ENCODE measurements at regions not wholly inside any gene's neighbourhood (a gene's known extent, or its start where the extent isn't known, plus 50 kb on each side); places are given as distances from the start of the nearest gene placed in this dataset.
"Not testable (repeated sequence)": the region's sequence is repeated elsewhere in the genome, so short reads cannot be mapped to it uniquely, and the experiment has no call there.

DNA sequence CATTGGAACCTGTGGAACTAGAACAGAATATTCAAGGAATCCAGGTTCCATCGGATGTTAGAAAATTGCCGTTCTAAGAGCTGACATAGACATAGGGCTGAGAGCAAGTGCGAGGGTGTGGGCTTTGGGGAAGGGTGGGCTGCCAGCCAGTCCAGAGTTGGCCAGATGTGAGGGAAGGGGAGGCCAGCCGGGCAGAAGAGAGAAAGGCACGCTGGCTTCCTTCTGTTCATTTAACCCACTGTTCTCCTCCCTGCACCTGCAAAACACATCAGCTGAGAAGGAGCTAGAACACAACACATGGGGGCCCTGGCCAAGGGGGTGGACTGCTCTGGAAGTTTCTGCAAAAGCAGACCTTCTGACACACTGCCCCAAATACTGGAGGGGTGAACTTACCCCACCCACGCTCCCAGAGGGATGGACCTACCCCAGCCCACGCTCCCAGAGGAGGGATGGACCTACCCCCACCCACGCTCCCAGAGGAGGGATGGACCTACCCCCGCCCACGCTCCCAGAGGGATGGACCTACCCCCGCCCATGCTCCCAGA is 98.0 kb downstream of the SHANK2 start:
- no peak overlapping the region for H2BK12ac ChIP-seq (ENCODE audit: low read length in 2 of 2)
- peaks cover 0 to 3% of the 10 kb centered on the region in 2 experiments for H3K27me3 ChIP-seq (ENCODE audit: control insufficient read depth in 1 of 2, insufficient read depth in 1 of 2, low read length in 2 of 2)

DNA sequence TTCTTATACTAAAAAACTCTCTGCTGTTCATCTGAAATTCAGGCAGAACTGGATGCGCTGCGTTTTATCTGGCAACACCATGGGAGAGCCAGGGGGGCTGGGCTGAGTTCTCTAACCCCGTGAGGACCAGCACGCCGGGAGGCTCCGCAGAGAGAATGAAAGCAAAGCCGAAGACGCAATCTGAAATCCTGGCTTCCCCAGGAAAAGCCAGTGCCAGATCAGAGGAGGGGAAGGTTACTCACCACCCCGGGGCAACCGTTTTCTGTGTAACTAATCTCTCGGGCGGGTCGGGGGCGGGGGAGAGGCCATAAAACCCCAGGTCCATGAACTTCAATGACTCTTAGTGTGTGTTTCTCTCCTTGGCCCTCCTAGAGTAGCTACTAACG is 99.4 kb downstream of the SHANK2 start:
- H2AFZ ChIP-seq (ENCODE audit: low read depth, low read length): no peak overlapping the region
- DNase-seq: peak; percentile 71
- no peak overlapping the region for H2AK5ac ChIP-seq (ENCODE audit: low read length, severe bottlenecking)
- H3K9me3 ChIP-seq (ENCODE audit: control insufficient read depth, low read length): peaks cover 4% of the 10 kb centered on the region
- H3K27me3 ChIP-seq (ENCODE audit: control insufficient read depth in 1 of 2, insufficient read depth in 1 of 2, low read length in 2 of 2): peaks cover 0 to 6% of the 10 kb centered on the region in 2 experiments
- H2BK5ac ChIP-seq (ENCODE audit: low read depth, low read length, poor library complexity, severe bottlenecking): no peak overlapping the region
- H3K18ac ChIP-seq (ENCODE audit: low read depth in 1 of 2, low read length in 2 of 2): no peak overlapping the region
- H3K4ac ChIP-seq (ENCODE audit: low read depth in 1 of 2, low read length in 2 of 2): no peak overlapping the region
- H2BK120ac ChIP-seq (ENCODE audit: low read depth, low read length): no peak overlapping the region
- no peak overlapping the region for H2BK12ac ChIP-seq (ENCODE audit: low read length in 2 of 2)
- 2% methylated on average over 15 of the region's 15 CpGs for WGBS
- no peak overlapping the region for H4K91ac ChIP-seq (ENCODE audit: low read length)
- peaks cover 0 to 5% of the 10 kb centered on the region in 2 experiments for H3K36me3 ChIP-seq (ENCODE audit: control insufficient read depth in 1 of 2, insufficient read depth in 2 of 2, low read depth in 1 of 2, low read length in 2 of 2)
- peak overlapping the region; percentile 80 for H3K9ac ChIP-seq (ENCODE audit: low read length)
- H3K4me1 ChIP-seq (ENCODE audit: control insufficient read depth, insufficient read depth, low read depth, low read length): peaks cover 12% of the 10 kb centered on the region
- no peak overlapping the region for H3K14ac ChIP-seq (ENCODE audit: low read length in 2 of 2)
- peaks cover 7% of the 10 kb centered on the region for H3K79me1 ChIP-seq (replicated peaks; ENCODE audit: low read length, poor library complexity, severe bottlenecking)
- no peak overlapping the region for H2BK15ac ChIP-seq (ENCODE audit: low read depth, poor library complexity, severe bottlenecking)
- no peak overlapping the region for H3K23ac ChIP-seq (ENCODE audit: low read length in 2 of 2)
- no peak overlapping the region for H3K27ac ChIP-seq (ENCODE audit: low read length, poor library complexity, severe bottlenecking)
- peak overlapping the region in 1 of 2 experiments; percentile 77 for H3K4me3 ChIP-seq (ENCODE audit: insufficient read depth in 1 of 2, low read depth in 1 of 2, low read length in 2 of 2)
- H3K4me2 ChIP-seq (ENCODE audit: low read length, poor library complexity, severe bottlenecking): peak overlapping the region; percentile 47
- no peak overlapping the region for H4K8ac ChIP-seq (ENCODE audit: low read length)

More for the DNA sequence above, 98.0 kb downstream of the SHANK2 start:
- Histone ChIP-seq H3K4me1 (ENCODE audit: control insufficient read depth, insufficient read depth, low read depth, low read length) (peaks cover 12% of the 10 kb centered on the region), H3K18ac (ENCODE audit: low read depth in 1 of 2, low read length in 2 of 2) (no peak overlapping the region), H2AFZ (ENCODE audit: low read depth, low read length) (no peak overlapping the region), H3K9me3 (ENCODE audit: control insufficient read depth, low read length) (peaks cover 4% of the 10 kb centered on the region), H3K4me2 (ENCODE audit: low read length, poor library complexity, severe bottlenecking) (no peak overlapping the region), H3K4me3 (ENCODE audit: insufficient read depth in 1 of 2, low read depth in 1 of 2, low read length in 2 of 2) (no peak overlapping the region), H4K91ac (ENCODE audit: low read length) (no peak overlapping the region), H2AK5ac (ENCODE audit: low read length, severe bottlenecking) (no peak overlapping the region), H2BK120ac (ENCODE audit: low read depth, low read length) (no peak overlapping the region), H4K8ac (ENCODE audit: low read length) (no peak overlapping the region), H3K23ac (ENCODE audit: low read length in 2 of 2) (no peak overlapping the region), H3K27ac (ENCODE audit: low read length, poor library complexity, severe bottlenecking) (no peak overlapping the region), H2BK5ac (ENCODE audit: low read depth, low read length, poor library complexity, severe bottlenecking) (no peak overlapping the region), H3K79me1 (replicated peaks; ENCODE audit: low read length, poor library complexity, severe bottlenecking) (peaks cover 7% of the 10 kb centered on the region), H3K9ac (ENCODE audit: low read length) (no peak overlapping the region), H2BK15ac (ENCODE audit: low read depth, poor library complexity, severe bottlenecking) (no peak overlapping the region), H3K14ac (ENCODE audit: low read length in 2 of 2) (no peak overlapping the region), H3K36me3 (ENCODE audit: control insufficient read depth in 1 of 2, insufficient read depth in 2 of 2, low read depth in 1 of 2, low read length in 2 of 2) (peaks cover 0 to 5% of the 10 kb centered on the region in 2 experiments), H3K4ac (ENCODE audit: low read depth in 1 of 2, low read length in 2 of 2) (no peak overlapping the region)
- DNase-seq: no peak
- WGBS: 90% methylated on average over 6 of the region's 11 CpGs

DNA sequence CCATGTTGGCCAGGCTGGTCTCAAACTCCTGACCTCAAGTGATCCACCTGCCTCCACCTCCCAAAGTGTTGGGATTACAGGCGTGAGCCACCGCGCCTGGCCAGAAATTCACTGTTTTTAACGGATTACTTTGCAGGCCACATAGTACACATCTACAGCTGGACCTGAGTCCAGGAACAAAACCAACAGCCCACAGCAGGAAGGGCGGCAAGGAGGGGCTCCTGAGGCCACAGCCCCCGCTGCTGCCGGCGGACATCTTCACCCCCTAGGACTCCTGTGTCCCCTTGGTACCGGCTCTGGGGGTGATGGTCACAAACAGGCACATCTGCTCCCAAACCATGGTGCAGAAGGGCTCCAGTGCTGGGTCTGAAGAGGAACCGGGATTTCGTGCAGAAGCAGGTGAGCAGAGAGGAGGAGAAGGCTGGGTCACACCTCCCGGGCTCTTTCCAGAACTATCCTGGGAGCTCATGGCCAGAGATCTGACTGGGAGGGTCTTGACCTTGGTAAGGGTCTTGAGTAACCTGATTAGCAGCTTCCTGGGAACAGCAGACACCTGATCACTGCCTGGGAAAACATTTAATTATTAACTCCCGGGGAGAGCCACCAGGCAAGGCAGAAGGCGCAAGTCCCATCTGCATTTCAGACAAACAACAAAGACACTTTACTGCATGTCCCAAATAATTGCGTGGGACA is 99.9 kb downstream of the SHANK2 start:
- H2BK120ac ChIP-seq (ENCODE audit: low read depth, low read length); H3K23ac ChIP-seq (ENCODE audit: low read length in 2 of 2); H3K27ac ChIP-seq (ENCODE audit: low read length, poor library complexity, severe bottlenecking); H2AFZ ChIP-seq (ENCODE audit: low read depth, low read length); DNase-seq; H3K27me3 ChIP-seq (ENCODE audit: control insufficient read depth in 1 of 2, insufficient read depth in 1 of 2, low read length in 2 of 2); H3K79me1 ChIP-seq (replicated peaks; ENCODE audit: low read length, poor library complexity, severe bottlenecking); H3K36me3 ChIP-seq (ENCODE audit: control insufficient read depth in 1 of 2, insufficient read depth in 2 of 2, low read depth in 1 of 2, low read length in 2 of 2); H3K14ac ChIP-seq (ENCODE audit: low read length in 2 of 2); H2BK12ac ChIP-seq (ENCODE audit: low read length in 2 of 2); H4K91ac ChIP-seq (ENCODE audit: low read length); H3K18ac ChIP-seq (ENCODE audit: low read depth in 1 of 2, low read length in 2 of 2); H2AK5ac ChIP-seq (ENCODE audit: low read length, severe bottlenecking); H2BK15ac ChIP-seq (ENCODE audit: low read depth, poor library complexity, severe bottlenecking); H4K8ac ChIP-seq (ENCODE audit: low read length); H3K9me3 ChIP-seq (ENCODE audit: control insufficient read depth, low read length); H3K4ac ChIP-seq (ENCODE audit: low read depth in 1 of 2, low read length in 2 of 2); H2BK5ac ChIP-seq (ENCODE audit: low read depth, low read length, poor library complexity, severe bottlenecking): not testable (repeated sequence)
- 78% methylated on average over 14 of the region's 15 CpGs for WGBS
- Histone ChIP-seq H3K4me2 (ENCODE audit: low read length, poor library complexity, severe bottlenecking) (peak overlapping the region; percentile 47), H3K9ac (ENCODE audit: low read length) (peak overlapping the region; percentile 80), H3K4me3 (ENCODE audit: insufficient read depth in 1 of 2, low read depth in 1 of 2, low read length in 2 of 2) (peak overlapping the region in 1 of 2 experiments; percentile 77), H3K4me1 (ENCODE audit: control insufficient read depth, insufficient read depth, low read depth, low read length) (peaks cover 11% of the 10 kb centered on the region)

DNA sequence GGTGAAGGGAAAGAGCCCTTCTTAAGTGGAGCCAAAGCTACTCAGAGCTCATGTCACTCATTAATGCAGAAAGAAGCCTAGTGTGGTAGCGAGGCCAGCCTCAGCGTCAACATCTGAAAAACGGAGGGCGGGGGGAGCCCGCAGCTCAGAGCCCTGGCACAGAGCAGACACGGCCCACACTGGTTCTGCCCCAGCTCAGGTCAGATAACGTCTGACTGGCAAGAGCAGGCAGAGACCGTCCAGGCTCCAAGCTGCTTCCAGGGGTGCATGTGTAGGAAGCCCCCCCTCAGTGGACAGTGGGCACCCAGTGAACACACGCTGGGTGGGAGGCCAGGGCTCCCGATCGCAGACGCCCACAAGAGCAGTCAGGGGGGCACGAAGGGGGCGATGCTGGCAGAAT is 100.8 kb downstream of the SHANK2 start:
- H3K27me3 ChIP-seq (ENCODE audit: control insufficient read depth in 1 of 2, insufficient read depth in 1 of 2, low read length in 2 of 2): peaks cover 0 to 6% of the 10 kb centered on the region in 2 experiments
- no peak overlapping the region for H4K8ac ChIP-seq (ENCODE audit: low read length)
- no peak overlapping the region for H2BK12ac ChIP-seq (ENCODE audit: low read length in 2 of 2)
- no peak overlapping the region for H4K91ac ChIP-seq (ENCODE audit: low read length)
- no peak overlapping the region for H3K23ac ChIP-seq (ENCODE audit: low read length in 2 of 2)
- WGBS: 87% methylated on average over 14 of the region's 14 CpGs
- H2BK15ac ChIP-seq (ENCODE audit: low read depth, poor library complexity, severe bottlenecking): no peak overlapping the region
- peak overlapping the region in 1 of 2 experiments; percentile 12 for H3K14ac ChIP-seq (ENCODE audit: low read length in 2 of 2)
- no peak overlapping the region for H2BK5ac ChIP-seq (ENCODE audit: low read depth, low read length, poor library complexity, severe bottlenecking)
- no peak overlapping the region for H3K18ac ChIP-seq (ENCODE audit: low read depth in 1 of 2, low read length in 2 of 2)
- peaks cover 4% of the 10 kb centered on the region for H3K9me3 ChIP-seq (ENCODE audit: control insufficient read depth, low read length)
- H2AFZ ChIP-seq (ENCODE audit: low read depth, low read length): no peak overlapping the region
- peaks cover 7% of the 10 kb centered on the region for H3K79me1 ChIP-seq (replicated peaks; ENCODE audit: low read length, poor library complexity, severe bottlenecking)
- H3K9ac ChIP-seq (ENCODE audit: low read length): no peak overlapping the region
- H3K4me1 ChIP-seq (ENCODE audit: control insufficient read depth, insufficient read depth, low read depth, low read length): peaks cover 11% of the 10 kb centered on the region
- no peak overlapping the region for H3K4me3 ChIP-seq (ENCODE audit: insufficient read depth in 1 of 2, low read depth in 1 of 2, low read length in 2 of 2)
- no peak for DNase-seq
- H2AK5ac ChIP-seq (ENCODE audit: low read length, severe bottlenecking): no peak overlapping the region
- no peak overlapping the region for H3K4ac ChIP-seq (ENCODE audit: low read depth in 1 of 2, low read length in 2 of 2)
- H3K4me2 ChIP-seq (ENCODE audit: low read length, poor library complexity, severe bottlenecking): no peak overlapping the region
- no peak overlapping the region for H3K27ac ChIP-seq (ENCODE audit: low read length, poor library complexity, severe bottlenecking)
- H2BK120ac ChIP-seq (ENCODE audit: low read depth, low read length): no peak overlapping the region
- H3K36me3 ChIP-seq (ENCODE audit: control insufficient read depth in 1 of 2, insufficient read depth in 2 of 2, low read depth in 1 of 2, low read length in 2 of 2): peaks cover 0 to 11% of the 10 kb centered on the region in 2 experiments
